PC-9 (cell line): ENCODE measurements at regions not wholly inside any gene's neighbourhood (a gene's known extent, or its start where the extent isn't known, plus 50 kb on each side); places are given as distances from the start of the nearest gene placed in this dataset.

ENCODE experiments used
- CTCF ChIP-seq: fragments of 200-600 bp; sonication (generic); conservative IDR thresholded peaks from 2 replicates; pipeline ENCODE4 v1.6.1; 2017; ENCODE audit warnings: mixed run types, antibody characterized with exemption, mild to moderate bottlenecking, moderate library complexity
- EZH2 ChIP-seq: fragments of 200-600 bp; sonication (generic); IDR thresholded peaks from 2 replicates; pipeline ENCODE4 v1.8.0; 2017; ENCODE audit warnings: antibody characterized with exemption, low read depth

GRCh38 chr20:51195990-51196389 is 173.1 kb upstream of the KCNG1 start:
- TF ChIP-seq CTCF (no peak), EZH2 (no peak)
